ENCODE measurements at regions not wholly inside any gene's neighbourhood (a gene's known extent, or its start where the extent isn't known, plus 50 kb on each side); places are given as distances from the start of the nearest gene placed in this dataset.

DNA sequence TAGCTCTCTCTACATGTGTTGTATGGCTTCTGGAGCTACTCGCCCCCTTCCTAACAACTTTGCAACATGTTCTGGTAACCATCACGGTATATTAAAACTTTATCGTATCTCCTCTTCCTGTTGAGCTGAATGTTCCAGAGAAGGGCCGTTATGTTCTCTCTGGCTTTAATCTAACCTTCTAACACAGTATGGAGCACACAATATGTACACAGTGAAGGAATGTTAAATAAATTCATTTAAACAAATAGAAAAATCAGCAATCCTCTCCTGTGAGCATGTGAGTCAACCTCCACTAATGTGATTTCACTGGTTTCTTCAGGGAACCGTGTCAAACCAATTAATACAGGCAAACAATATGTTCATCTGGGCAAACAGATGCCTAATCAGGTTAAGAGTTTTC, 319.5 kb upstream of the OR4E1 start:
- DNase-seq, result no peak
- no peak overlapping the region for H3K27ac ChIP-seq
- no peak for TF ChIP-seq POLR2A (IDR thresholded peaks at IDR 0.05)
- TF ChIP-seq CTCF (IDR thresholded peaks at IDR 0.05), result no peak
- H3K27me3 ChIP-seq, result no peaks in the 10 kb centered on the region
- no peaks in the 10 kb centered on the region for H3K4me1 ChIP-seq (replicated peaks in 1 of 2)
- H3K36me3 ChIP-seq (replicated peaks in 1 of 2), result no peaks in the 10 kb centered on the region
- no peak overlapping the region for H3K4me3 ChIP-seq
- intact Hi-C loops (cut with DNase I), result no loop called here
- H3K9me3 ChIP-seq (replicated peaks in 1 of 3), result no peaks in the 10 kb centered on the region
- 76 to 83% (median 80%) methylated on average over 5 of the region's 5 CpGs for WGBS, 4 donors

DNA sequence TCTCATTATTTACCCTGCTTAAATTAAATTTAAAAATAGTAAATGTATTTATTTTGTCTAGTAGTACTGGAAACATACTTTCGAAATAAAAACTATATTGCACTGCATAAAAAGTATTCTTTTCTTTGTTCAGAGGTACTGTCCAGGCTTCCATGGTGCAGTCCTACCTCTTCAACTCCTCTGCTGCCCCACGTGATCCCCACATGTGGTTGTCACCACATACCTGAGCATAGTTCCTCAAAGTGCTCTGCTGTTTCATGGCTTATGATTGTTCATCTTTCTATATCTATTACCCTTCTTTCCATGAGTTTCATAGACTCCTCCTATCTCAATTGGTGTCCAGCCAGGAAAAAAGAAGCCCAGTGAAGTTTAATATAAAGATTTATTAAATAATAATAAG, 317.5 kb upstream of the OR4E1 start:
- no peak overlapping the region for H3K4me3 ChIP-seq
- DNase-seq, result no peak
- no peak overlapping the region for H3K27ac ChIP-seq
- intact Hi-C loops (cut with DNase I), result no loop called here
- no peaks in the 10 kb centered on the region for H3K27me3 ChIP-seq
- no peaks in the 10 kb centered on the region for H3K9me3 ChIP-seq (replicated peaks in 1 of 3)
- no peaks in the 10 kb centered on the region for H3K4me1 ChIP-seq (replicated peaks in 1 of 2)
- no peak for TF ChIP-seq POLR2A (IDR thresholded peaks at IDR 0.05)
- TF ChIP-seq CTCF (IDR thresholded peaks at IDR 0.05), result no peak
- no peaks in the 10 kb centered on the region for H3K36me3 ChIP-seq (replicated peaks in 1 of 2)
- WGBS, 4 donors, result 57 to 67% (median 64%) methylated on average over 2 of the region's 2 CpGs

DNA sequence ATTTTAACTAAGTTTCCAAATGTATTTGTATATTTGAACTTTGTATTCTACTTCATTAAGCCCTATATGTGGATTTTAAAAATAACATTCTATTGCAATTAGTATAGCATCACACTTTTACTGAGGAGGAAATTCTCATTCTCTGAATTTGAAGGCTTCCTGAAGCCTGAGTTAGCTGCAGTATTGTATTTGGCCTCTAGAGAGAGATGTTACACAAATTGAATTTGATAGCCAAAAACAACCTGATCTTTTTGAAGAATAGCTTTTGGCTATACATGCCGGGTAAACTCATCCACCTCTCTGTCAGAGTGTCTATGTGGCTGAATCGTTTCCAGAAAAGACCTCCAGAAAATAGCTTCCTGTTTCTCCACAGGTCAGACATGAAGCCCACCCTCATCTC, 316.5 kb upstream of the OR4E1 start:
- no peaks in the 10 kb centered on the region for H3K27me3 ChIP-seq
- H3K4me1 ChIP-seq (replicated peaks in 1 of 2), result no peaks in the 10 kb centered on the region
- 11 to 25% (median 16%) methylated on average over 2 of the region's 2 CpGs for WGBS, 4 donors
- no peak for DNase-seq
- no peaks in the 10 kb centered on the region for H3K9me3 ChIP-seq (replicated peaks in 1 of 3)
- no peak overlapping the region for H3K27ac ChIP-seq
- no peaks in the 10 kb centered on the region for H3K36me3 ChIP-seq (replicated peaks in 1 of 2)
- intact Hi-C loops (cut with DNase I), result no loop called here
- no peak overlapping the region for H3K4me3 ChIP-seq
- TF ChIP-seq CTCF (IDR thresholded peaks at IDR 0.05), result peak in 2 of 6 experiments; percentile 25 to 32
- no peak for TF ChIP-seq POLR2A (IDR thresholded peaks at IDR 0.05)

DNA sequence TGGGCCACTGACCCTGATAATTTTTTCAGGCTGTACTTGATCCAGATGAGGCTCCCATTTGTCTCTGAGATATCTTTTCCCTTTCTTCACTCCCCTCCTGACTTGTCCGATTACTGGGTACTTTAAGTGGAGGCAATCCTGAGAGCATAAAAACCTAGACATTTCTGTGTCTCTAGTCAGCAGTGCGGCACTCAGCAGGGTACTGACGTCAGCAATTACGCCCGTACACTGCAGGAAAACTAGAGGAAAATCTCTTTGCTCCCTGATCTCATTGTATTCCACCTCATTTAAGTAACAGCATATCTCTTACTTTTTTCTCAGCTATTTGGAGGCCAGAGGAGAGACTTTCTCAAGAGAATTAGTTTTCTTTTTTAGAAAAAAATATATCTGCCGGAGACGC, 315.5 kb upstream of the OR4E1 start:
- DNase-seq, result no peak
- 63 to 73% (median 71%) methylated on average over 7 of the region's 7 CpGs for WGBS, 4 donors
- Histone ChIP-seq H3K27me3 (no peaks in the 10 kb centered on the region), H3K36me3 (replicated peaks in 1 of 2) (no peaks in the 10 kb centered on the region), H3K4me3 (no peak overlapping the region), H3K9me3 (replicated peaks in 1 of 3) (no peaks in the 10 kb centered on the region), H3K27ac (no peak overlapping the region), H3K4me1 (replicated peaks in 1 of 2) (no peaks in the 10 kb centered on the region)
- intact Hi-C loops (cut with DNase I), result no loop called here
- no peak for TF ChIP-seq POLR2A (IDR thresholded peaks at IDR 0.05)
- no peak for TF ChIP-seq CTCF (IDR thresholded peaks at IDR 0.05)

All from adrenal gland (tissue), 9 donors.